KMS-11 (cell line): ENCODE measurements at regions not wholly inside any gene's neighbourhood (a gene's known extent, or its start where the extent isn't known, plus 50 kb on each side); places are given as distances from the start of the nearest gene placed in this dataset.

ENCODE experiments used
- H2AFZ ChIP-seq: fragments of 200-600 bp; sonication (generic); 2 replicates; pipeline ENCODE4 v1.6.1; 2016; ENCODE audit warnings: antibody characterized with exemption, mixed run types, low read depth
- H3K27ac ChIP-seq: fragments of 200-600 bp; sonication (generic); 2 replicates; pipeline ENCODE4 v1.6.1; 2016; ENCODE audit warnings: mild to moderate bottlenecking, mixed run types
- H3K27me3 ChIP-seq: fragments of 200-600 bp; sonication (generic); 2 replicates; pipeline ENCODE4 v1.6.1; 2017; ENCODE audit warnings: mild to moderate bottlenecking, low read depth, mixed run types, moderate library complexity; ENCODE audit not compliant: insufficient read depth
- H3K36me3 ChIP-seq: fragments of 200-600 bp; sonication (generic); 2 replicates; pipeline ENCODE4 v1.6.1; 2017; ENCODE audit warnings: mild to moderate bottlenecking, mixed run types; ENCODE audit not compliant: insufficient read depth
- H3K4me1 ChIP-seq: fragments of 200-600 bp; sonication (generic); 2 replicates; pipeline ENCODE4 v1.6.1; 2016; ENCODE audit warnings: mild to moderate bottlenecking, low read depth, mixed run types; ENCODE audit not compliant: poor library complexity, severe bottlenecking
- H3K4me2 ChIP-seq: fragments of 200-600 bp; sonication (generic); 2 replicates; pipeline ENCODE4 v1.7.0; 2016; ENCODE audit warnings: mild to moderate bottlenecking, mixed run types
- H3K4me3 ChIP-seq: fragments of 200-600 bp; sonication (generic); IDR thresholded peaks from 2 replicates; pipeline ENCODE4 v1.6.1; 2017; ENCODE audit warnings: low read depth, low read length, mixed read lengths; ENCODE audit not compliant: insufficient read depth
- H3K79me2 ChIP-seq: fragments of 200-600 bp; sonication (generic); 2 replicates; pipeline ENCODE4 v1.6.1; 2016; ENCODE audit warnings: low read depth, mixed run types; ENCODE audit not compliant: insufficient read depth
- H3K9ac ChIP-seq: fragments of 200-600 bp; sonication (generic); 2 replicates; pipeline ENCODE4 v1.6.1; 2016; ENCODE audit warnings: mild to moderate bottlenecking, mixed run types
- H4K20me1 ChIP-seq: fragments of 200-600 bp; sonication (generic); 2 replicates; pipeline ENCODE4 v1.6.1; 2016; ENCODE audit warnings: mild to moderate bottlenecking, mixed run types; ENCODE audit not compliant: insufficient read depth
- CTCF ChIP-seq: fragments of 200-600 bp; sonication (generic); conservative IDR thresholded peaks from 2 replicates; pipeline ENCODE4 v1.6.1; 2017; ENCODE audit warnings: low read depth, mild to moderate bottlenecking, antibody characterized with exemption, low read length, moderate library complexity, mixed read lengths

DNA sequence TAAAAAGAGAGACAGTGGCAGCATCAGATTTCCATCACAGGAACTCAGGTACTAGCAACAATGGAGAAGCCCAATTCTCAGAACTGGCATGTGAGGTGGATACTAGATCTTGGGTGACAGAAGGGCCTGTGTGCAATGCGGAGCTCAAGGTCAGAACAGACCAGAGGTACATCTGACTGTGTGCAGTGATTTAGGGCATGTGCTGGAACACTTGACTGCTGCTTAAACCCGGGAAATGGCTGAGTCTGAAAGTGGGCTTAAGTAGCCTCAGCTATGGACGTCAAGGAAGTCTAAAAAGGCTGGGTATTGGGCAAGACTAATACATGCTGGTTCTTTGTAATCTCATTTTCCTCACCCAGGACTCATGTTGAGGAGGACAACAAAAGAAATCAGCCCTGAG is 182.2 kb downstream of the LACC1 start:
- H3K36me3 ChIP-seq = no peaks in the 10 kb centered on the region
- H4K20me1 ChIP-seq = no peaks in the 10 kb centered on the region
- no peaks in the 10 kb centered on the region for H3K27me3 ChIP-seq
- TF ChIP-seq CTCF = no peak
- H3K4me2 ChIP-seq = no peak overlapping the region
- H3K4me3 ChIP-seq = no peak overlapping the region
- no peaks in the 10 kb centered on the region for H3K79me2 ChIP-seq
- H3K9ac ChIP-seq = no peak overlapping the region
- no peak overlapping the region for H3K27ac ChIP-seq
- H3K4me1 ChIP-seq = no peaks in the 10 kb centered on the region
- no peak overlapping the region for H2AFZ ChIP-seq

GRCh38 chr13:44063467-44063866 is 183.8 kb downstream of the LACC1 start:
- H3K4me1 ChIP-seq = no peaks in the 10 kb centered on the region
- H3K9ac ChIP-seq = no peak overlapping the region
- no peak overlapping the region for H3K4me2 ChIP-seq
- no peak overlapping the region for H3K4me3 ChIP-seq
- no peak for TF ChIP-seq CTCF
- H3K36me3 ChIP-seq = no peaks in the 10 kb centered on the region
- no peak overlapping the region for H2AFZ ChIP-seq
- H3K79me2 ChIP-seq = no peaks in the 10 kb centered on the region
- no peaks in the 10 kb centered on the region for H4K20me1 ChIP-seq
- H3K27ac ChIP-seq = no peak overlapping the region
- no peaks in the 10 kb centered on the region for H3K27me3 ChIP-seq

GRCh38 chr13:44063881-44064280 is 184.2 kb downstream of the LACC1 start:
- Histone ChIP-seq H3K36me3 (no peaks in the 10 kb centered on the region), H3K4me1 (no peaks in the 10 kb centered on the region), H3K79me2 (no peaks in the 10 kb centered on the region), H3K27me3 (no peaks in the 10 kb centered on the region), H4K20me1 (no peaks in the 10 kb centered on the region), H2AFZ (no peak overlapping the region), H3K4me3 (no peak overlapping the region), H3K9ac (no peak overlapping the region), H3K4me2 (no peak overlapping the region), H3K27ac (no peak overlapping the region)
- TF ChIP-seq CTCF = no peak

DNA sequence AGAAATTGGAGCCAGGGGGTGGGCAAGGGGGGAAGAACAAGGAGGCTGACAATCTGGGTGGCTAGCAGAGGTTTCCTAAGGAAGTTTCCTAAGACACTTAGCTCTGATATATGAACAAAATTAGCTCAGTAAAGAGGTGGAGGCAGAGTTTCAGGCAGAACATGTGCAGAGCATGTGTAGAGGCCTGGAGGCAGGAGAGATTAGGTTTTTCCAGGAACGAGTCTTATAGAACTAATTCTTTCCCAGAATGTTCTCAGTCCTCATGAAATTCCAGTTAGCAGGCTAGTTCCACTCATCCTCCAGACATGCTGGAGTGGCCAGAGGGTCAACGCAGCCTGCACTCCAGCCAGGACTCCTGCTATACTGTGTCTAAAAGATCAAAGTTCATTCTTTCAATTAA is 184.7 kb downstream of the LACC1 start:
- no peak overlapping the region for H2AFZ ChIP-seq
- no peaks in the 10 kb centered on the region for H3K36me3 ChIP-seq
- H3K4me2 ChIP-seq = no peak overlapping the region
- H3K79me2 ChIP-seq = no peaks in the 10 kb centered on the region
- no peaks in the 10 kb centered on the region for H4K20me1 ChIP-seq
- no peaks in the 10 kb centered on the region for H3K4me1 ChIP-seq
- TF ChIP-seq CTCF = no peak
- no peak overlapping the region for H3K27ac ChIP-seq
- no peaks in the 10 kb centered on the region for H3K27me3 ChIP-seq
- no peak overlapping the region for H3K9ac ChIP-seq
- no peak overlapping the region for H3K4me3 ChIP-seq

DNA sequence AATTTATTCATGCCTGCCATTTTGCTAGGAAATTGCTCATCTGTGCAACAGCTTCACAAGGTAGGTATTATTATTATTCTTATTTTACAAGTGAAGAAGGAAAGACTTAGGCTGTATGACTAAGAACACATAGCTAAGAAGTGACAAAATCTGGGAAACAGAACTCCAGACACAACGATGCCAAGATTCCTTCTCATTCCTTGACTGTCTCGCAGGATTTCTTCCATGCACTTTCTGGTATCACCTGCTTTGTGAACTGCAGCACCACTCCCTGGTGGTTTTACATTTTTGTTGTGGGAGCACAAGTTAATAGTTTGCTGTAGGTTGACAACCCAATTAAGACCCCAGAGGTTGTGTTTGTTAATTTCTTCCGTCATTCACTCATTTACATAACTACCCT is 188.5 kb downstream of the LACC1 start:
- Histone ChIP-seq H3K79me2 (no peaks in the 10 kb centered on the region), H3K36me3 (no peaks in the 10 kb centered on the region), H3K27ac (no peak overlapping the region), H3K4me1 (no peaks in the 10 kb centered on the region), H2AFZ (no peak overlapping the region), H4K20me1 (no peaks in the 10 kb centered on the region), H3K4me3 (no peak overlapping the region), H3K4me2 (no peak overlapping the region), H3K27me3 (no peaks in the 10 kb centered on the region), H3K9ac (no peak overlapping the region)
- no peak for TF ChIP-seq CTCF
